ENCODE measurements at regions not wholly inside any gene's neighbourhood (a gene's known extent, or its start where the extent isn't known, plus 50 kb on each side); places are given as distances from the start of the nearest gene placed in this dataset.
"Not testable (repeated sequence)": the region's sequence is repeated elsewhere in the genome, so short reads cannot be mapped to it uniquely, and the experiment has no call there.

- Histone ChIP-seq H3K27ac (no peak overlapping the region), H3K4me1 (no peaks in the 10 kb centered on the region), H3K4me2 (no peak overlapping the region), H3K9me3 (no peaks in the 10 kb centered on the region), H3K4me3 (no peak overlapping the region)
- DNase-seq (ENCODE audit: low read depth in 1 of 2, low spot score in 1 of 2) (no peak), FAIRE-seq (no peak), ATAC-seq (no peak)
- ChIA-PET POLR2A (no interaction called here), CTCF (no interaction called here)
- WGBS (ENCODE audit: missing lambda C conversion rate): 2% methylated on average over 4 of the region's 4 CpGs
- TF ChIP-seq ZC3H11A (IDR thresholded peaks at IDR 0.05): no peak
- TF ChIP-seq HOXB5 (CRISPR knock-in tag; IDR thresholded peaks at IDR 0.05): no peak
- TF ChIP-seq ELK1 (IDR thresholded peaks at IDR 0.05; ENCODE audit: low read depth, low read length): no peak
- TF ChIP-seq CTCF (IDR thresholded peaks at IDR 0.05): no peak
- TF ChIP-seq E2F6 (IDR thresholded peaks at IDR 0.05; ENCODE audit: borderline replicate concordance, low read depth): no peak
- no peak for TF ChIP-seq USF2 (IDR thresholded peaks at IDR 0.05)
- no peak for TF ChIP-seq CHD4 (IDR thresholded peaks at IDR 0.05; ENCODE audit: borderline replicate concordance)
- no peak for TF ChIP-seq RCOR1 (IDR thresholded peaks at IDR 0.05; ENCODE audit: low read depth, low read length)
Measured at GRCh38 chr5:44160369-44160768, 228.9 kb downstream of the FGF10 start.

- Histone ChIP-seq H3K27ac (no peak overlapping the region), H3K4me3 (no peak overlapping the region), H3K9me3 (no peaks in the 10 kb centered on the region), H3K4me1 (no peaks in the 10 kb centered on the region), H3K4me2 (no peak overlapping the region)
- FAIRE-seq (no peak), DNase-seq (ENCODE audit: low read depth in 1 of 2, low spot score in 1 of 2) (no peak), ATAC-seq (no peak)
- CTCF ChIA-PET: no interaction called here
- TF ChIP-seq SMC3 (IDR thresholded peaks at IDR 0.05) (no peak), RFX5 (IDR thresholded peaks at IDR 0.05) (no peak), CHD4 (IDR thresholded peaks at IDR 0.05; ENCODE audit: borderline replicate concordance) (no peak), ZNF302 (CRISPR knock-in tag; IDR thresholded peaks at IDR 0.05) (no peak), FOXS1 (CRISPR knock-in tag; IDR thresholded peaks at IDR 0.05) (no peak), HOXA7 (CRISPR knock-in tag; IDR thresholded peaks at IDR 0.05) (no peak), HOXB5 (CRISPR knock-in tag; IDR thresholded peaks at IDR 0.05) (no peak)
- 31% methylated on average over 5 of the region's 5 CpGs for WGBS (ENCODE audit: missing lambda C conversion rate)
- POLR2A ChIA-PET: no interaction called here
Measured at GRCh38 chr5:44150075-44150723, 239.0 kb downstream of the FGF10 start.

- H3K4me3 ChIP-seq; CTCF ChIA-PET; FAIRE-seq; H3K4me1 ChIP-seq; ATAC-seq; DNase-seq (ENCODE audit: low read depth in 1 of 2, low spot score in 1 of 2); H3K27ac ChIP-seq; H3K9me3 ChIP-seq; H3K4me2 ChIP-seq; POLR2A ChIA-PET: not testable (repeated sequence)
- WGBS (ENCODE audit: missing lambda C conversion rate): 5% methylated on average over 2 of the region's 3 CpGs
Measured at GRCh38 chr5:44117947-44118346, 271.3 kb downstream of the FGF10 start.

- CTCF ChIA-PET; FAIRE-seq; ATAC-seq; H3K9me3 ChIP-seq; H3K27ac ChIP-seq; H3K4me1 ChIP-seq; H3K4me3 ChIP-seq; DNase-seq (ENCODE audit: low read depth in 1 of 2, low spot score in 1 of 2); POLR2A ChIA-PET; H3K4me2 ChIP-seq: not testable (repeated sequence)
- WGBS (ENCODE audit: missing lambda C conversion rate): 10% methylated on average over 2 of the region's 5 CpGs
Measured at GRCh38 chr5:44108232-44108631, 281.0 kb downstream of the FGF10 start.
